Rectal smooth muscle tissue (tissue), 1 donor: ENCODE measurements at regions not wholly inside any gene's neighbourhood (a gene's known extent, or its start where the extent isn't known, plus 50 kb on each side); places are given as distances from the start of the nearest gene placed in this dataset.

ENCODE experiments used
- H3K27ac ChIP-seq: one replicate; pipeline ENCODE4 v1.7.0; 2013; ENCODE audit warnings: low read depth, low read length, inconsistent platforms
- H3K27me3 ChIP-seq: one replicate; pipeline ENCODE4 v1.7.0; 2013; ENCODE audit warnings: low read length; ENCODE audit not compliant: control insufficient read depth, insufficient read depth
- H3K36me3 ChIP-seq: one replicate; pipeline ENCODE4 v1.7.0; 2013; ENCODE audit warnings: low read length; ENCODE audit not compliant: control insufficient read depth, insufficient read depth
- H3K4me1 ChIP-seq: one replicate; pipeline ENCODE4 v1.7.0; 2013; ENCODE audit warnings: low read length; ENCODE audit not compliant: control insufficient read depth, insufficient read depth
- H3K4me3 ChIP-seq: one replicate; pipeline ENCODE4 v1.7.0; 2013; ENCODE audit warnings: low read length
- H3K9ac ChIP-seq: one replicate; pipeline ENCODE4 v1.7.0; 2013; ENCODE audit warnings: low read length

GRCh38 chr2:183519371-183520056 lies 395.3 kb downstream of the NUP35 start:
- H3K27me3 ChIP-seq, result no peaks in the 10 kb centered on the region
- H3K9ac ChIP-seq, result no peak overlapping the region
- no peaks in the 10 kb centered on the region for H3K4me1 ChIP-seq
- H3K27ac ChIP-seq, result no peak overlapping the region
- no peaks in the 10 kb centered on the region for H3K36me3 ChIP-seq
- H3K4me3 ChIP-seq, result no peak overlapping the region

- H3K4me1 ChIP-seq, result no peaks in the 10 kb centered on the region
- no peak overlapping the region for H3K4me3 ChIP-seq
- H3K27ac ChIP-seq, result no peak overlapping the region
- H3K27me3 ChIP-seq, result no peaks in the 10 kb centered on the region
- H3K9ac ChIP-seq, result no peak overlapping the region
- no peaks in the 10 kb centered on the region for H3K36me3 ChIP-seq
Observed at GRCh38 chr2:183521911-183522310, 397.7 kb downstream of the NUP35 start.

GRCh38 chr2:183522489-183523266 lies 398.4 kb downstream of the NUP35 start:
- Histone ChIP-seq H3K4me1 (no peaks in the 10 kb centered on the region), H3K27me3 (no peaks in the 10 kb centered on the region), H3K27ac (no peak overlapping the region), H3K4me3 (no peak overlapping the region), H3K9ac (no peak overlapping the region), H3K36me3 (no peaks in the 10 kb centered on the region)

- Histone ChIP-seq H3K27me3 (no peaks in the 10 kb centered on the region), H3K36me3 (no peaks in the 10 kb centered on the region), H3K27ac (no peak overlapping the region), H3K4me1 (no peaks in the 10 kb centered on the region), H3K9ac (no peak overlapping the region), H3K4me3 (no peak overlapping the region)
Observed at GRCh38 chr2:183530333-183530901, 406.2 kb downstream of the NUP35 start.

GRCh38 chr2:183532514-183532913 lies 408.3 kb downstream of the NUP35 start:
- H3K4me1 ChIP-seq, result no peaks in the 10 kb centered on the region
- H3K9ac ChIP-seq, result no peak overlapping the region
- no peak overlapping the region for H3K4me3 ChIP-seq
- no peaks in the 10 kb centered on the region for H3K27me3 ChIP-seq
- no peaks in the 10 kb centered on the region for H3K36me3 ChIP-seq
- no peak overlapping the region for H3K27ac ChIP-seq

- H3K9ac ChIP-seq, result no peak overlapping the region
- no peak overlapping the region for H3K4me3 ChIP-seq
- no peak overlapping the region for H3K27ac ChIP-seq
- H3K4me1 ChIP-seq, result no peaks in the 10 kb centered on the region
- H3K36me3 ChIP-seq, result no peaks in the 10 kb centered on the region
- H3K27me3 ChIP-seq, result no peaks in the 10 kb centered on the region
Observed at GRCh38 chr2:183533021-183533420, 408.8 kb downstream of the NUP35 start.

GRCh38 chr2:183536290-183536689 lies 412.0 kb downstream of the NUP35 start:
- no peak overlapping the region for H3K9ac ChIP-seq
- H3K4me1 ChIP-seq, result no peaks in the 10 kb centered on the region
- H3K36me3 ChIP-seq, result no peaks in the 10 kb centered on the region
- H3K27ac ChIP-seq, result no peak overlapping the region
- no peaks in the 10 kb centered on the region for H3K27me3 ChIP-seq
- H3K4me3 ChIP-seq, result no peak overlapping the region

- Histone ChIP-seq H3K36me3 (no peaks in the 10 kb centered on the region), H3K27me3 (no peaks in the 10 kb centered on the region), H3K4me1 (no peaks in the 10 kb centered on the region), H3K4me3 (no peak overlapping the region), H3K9ac (no peak overlapping the region), H3K27ac (no peak overlapping the region)
Observed at GRCh38 chr2:183536714-183537113, 412.5 kb downstream of the NUP35 start.

GRCh38 chr2:183541766-183542165 lies 417.5 kb downstream of the NUP35 start:
- Histone ChIP-seq H3K27me3 (no peaks in the 10 kb centered on the region), H3K9ac (no peak overlapping the region), H3K27ac (no peak overlapping the region), H3K36me3 (no peaks in the 10 kb centered on the region), H3K4me3 (no peak overlapping the region), H3K4me1 (no peaks in the 10 kb centered on the region)

GRCh38 chr2:183542606-183543005 lies 418.4 kb downstream of the NUP35 start:
- no peak overlapping the region for H3K27ac ChIP-seq
- H3K27me3 ChIP-seq, result no peaks in the 10 kb centered on the region
- no peaks in the 10 kb centered on the region for H3K36me3 ChIP-seq
- no peak overlapping the region for H3K4me3 ChIP-seq
- H3K9ac ChIP-seq, result no peak overlapping the region
- no peaks in the 10 kb centered on the region for H3K4me1 ChIP-seq

GRCh38 chr2:183543222-183543621 lies 419.0 kb downstream of the NUP35 start:
- Histone ChIP-seq H3K27ac (no peak overlapping the region), H3K36me3 (no peaks in the 10 kb centered on the region), H3K4me3 (no peak overlapping the region), H3K27me3 (no peaks in the 10 kb centered on the region), H3K9ac (no peak overlapping the region), H3K4me1 (no peaks in the 10 kb centered on the region)

- Histone ChIP-seq H3K36me3 (no peaks in the 10 kb centered on the region), H3K4me1 (no peaks in the 10 kb centered on the region), H3K9ac (no peak overlapping the region), H3K27me3 (no peaks in the 10 kb centered on the region), H3K27ac (no peak overlapping the region), H3K4me3 (no peak overlapping the region)
Observed at GRCh38 chr2:183543731-183544130, 419.5 kb downstream of the NUP35 start.
